Common myeloid progenitor, CD34-positive (primary cell): ENCODE measurements at regions not wholly inside any gene's neighbourhood (a gene's known extent, or its start where the extent isn't known, plus 50 kb on each side); places are given as distances from the start of the nearest gene placed in this dataset.

Source experiments
- CTCF ChIA-PET: fragments of 350-600 bp; sonication (Branson Sonifier 250); formaldehyde crosslinking; loops from one replicate; lab custom pipeline; 2021; ENCODE audit warnings: antibody characterized with exemption; lab: Charles Lee
- POLR2A ChIA-PET: fragments of 350-600 bp; sonication (Branson Sonifier 250); formaldehyde crosslinking; loops from one replicate; lab custom pipeline; 2021; ENCODE audit warnings: antibody characterized with exemption; lab: Charles Lee
- DNase-seq, 3 donors: peaks; one replicate each; pipeline versions ENCODE4 v3.0.0 to v3.0.0-alpha.2; 2013
- H3K27ac ChIP-seq, 2 experiments: 1 replicate in 1 of 2; 2 replicates in 1 of 2; pipeline ENCODE4 v1.7.0; 2013; ENCODE audit warnings: inconsistent platforms in 2 of 2, low read length in 2 of 2, mild to moderate bottlenecking in 2 of 2, low read depth in 1 of 2, moderate library complexity in 1 of 2; ENCODE audit not compliant: severe bottlenecking in 2 of 2, insufficient read depth in 1 of 2, poor library complexity in 1 of 2
- H3K27me3 ChIP-seq, 5 experiments: replicated peaks in 2 of 5; 1 replicate in 3 of 5; 2 replicates in 2 of 5; pipeline versions ENCODE4 v1.6.1 to v1.7.0; 2013; ENCODE audit warnings: low read length in 4 of 5, mild to moderate bottlenecking in 2 of 5, moderate library complexity in 2 of 5, inconsistent platforms in 1 of 5; ENCODE audit not compliant: insufficient read depth in 5 of 5, control insufficient read depth in 4 of 5
- H3K36me3 ChIP-seq, 4 experiments: 1 replicate in 2 of 4; 2 replicates in 2 of 4; pipeline versions ENCODE4 v1.6.1 to v1.7.0; 2013; ENCODE audit warnings: low read length in 3 of 4, control low read depth in 1 of 4, mild to moderate bottlenecking in 1 of 4; ENCODE audit not compliant: control insufficient read depth in 4 of 4, insufficient read depth in 4 of 4
- H3K4me1 ChIP-seq, 4 experiments: 1 replicate in 3 of 4; 2 replicates in 1 of 4; pipeline versions ENCODE4 v1.6.1 to v1.7.1; 2013; ENCODE audit warnings: low read length in 3 of 4, mild to moderate bottlenecking in 3 of 4, control low read depth in 1 of 4, inconsistent platforms in 1 of 4, moderate library complexity in 1 of 4; ENCODE audit not compliant: control insufficient read depth in 4 of 4, insufficient read depth in 4 of 4; ENCODE audit errors: control extremely low read depth in 1 of 4
- H3K4me3 ChIP-seq, 7 experiments: 1 replicate in 4 of 7; 2 replicates in 3 of 7; pipeline versions ENCODE4 v1.5.1 to v1.7.0; 2013; ENCODE audit warnings: mild to moderate bottlenecking in 7 of 7, low read length in 6 of 7, moderate library complexity in 6 of 7, inconsistent platforms in 2 of 7, low read depth in 2 of 7, control low read depth in 1 of 7; ENCODE audit not compliant: insufficient read depth in 4 of 7, control insufficient read depth in 1 of 7; ENCODE audit errors: extremely low read depth in 1 of 7
- H3K9me3 ChIP-seq, 5 experiments: 1 replicate in 4 of 5; 2 replicates in 1 of 5; pipeline versions ENCODE4 v1.6.1 to v1.7.1; 2013; ENCODE audit warnings: low read length in 4 of 5, mild to moderate bottlenecking in 2 of 5, inconsistent platforms in 1 of 5, low read depth in 1 of 5, moderate library complexity in 1 of 5; ENCODE audit not compliant: control insufficient read depth in 4 of 5, insufficient read depth in 2 of 5; ENCODE audit errors: control extremely low read depth in 1 of 5
- WGBS: methylation state at CpG from one replicate; pipeline ENCODE4 v1.1.5; 2013; ENCODE audit not compliant: insufficient coverage; 5-methylcytosine and 5-hydroxymethylcytosine counted together

DNA sequence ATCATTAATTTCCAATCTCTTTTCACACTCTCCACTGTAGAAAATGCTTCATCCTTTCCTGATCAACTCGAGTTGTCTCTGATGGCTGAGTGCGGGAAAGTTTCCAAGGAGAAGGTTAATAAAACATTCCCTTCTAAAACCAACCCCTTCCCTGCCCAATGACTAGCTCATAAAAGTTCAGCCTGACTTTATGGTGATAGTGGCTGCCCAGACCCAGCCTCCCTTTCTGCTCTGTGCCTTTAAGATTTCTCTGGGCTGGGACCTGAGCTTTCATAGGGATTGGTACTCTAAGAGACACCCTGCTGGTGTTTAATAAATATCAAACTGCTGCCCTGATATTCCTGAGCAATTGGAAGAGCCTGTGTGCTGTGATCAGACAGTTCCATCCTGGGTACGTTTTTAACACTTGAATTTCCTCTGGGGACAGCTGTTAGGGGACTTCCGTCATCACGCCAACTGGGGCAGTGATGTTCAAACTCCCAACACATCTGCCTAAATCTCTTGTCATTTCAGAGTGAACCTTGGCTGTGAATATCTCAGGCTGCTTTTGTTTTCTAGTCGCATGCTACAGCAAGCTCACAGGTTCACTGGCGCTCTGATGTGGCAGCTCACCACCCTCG lies 195.0 kb upstream of the KIRREL3 start:
- POLR2A ChIA-PET: no interaction called here
- Histone ChIP-seq H3K4me1 (no peaks in the 10 kb centered on the region), H3K36me3 (no peaks in the 10 kb centered on the region), H3K4me3 (no peak overlapping the region), H3K27me3 (peaks cover 0 to 8% (median 4%) of the 10 kb centered on the region in 5 experiments), H3K27ac (no peak overlapping the region), H3K9me3 (no peaks in the 10 kb centered on the region)
- CTCF ChIA-PET: no interaction called here
- WGBS: 76% methylated on average over 8 of the region's 8 CpGs
- DNase-seq: no peak

DNA sequence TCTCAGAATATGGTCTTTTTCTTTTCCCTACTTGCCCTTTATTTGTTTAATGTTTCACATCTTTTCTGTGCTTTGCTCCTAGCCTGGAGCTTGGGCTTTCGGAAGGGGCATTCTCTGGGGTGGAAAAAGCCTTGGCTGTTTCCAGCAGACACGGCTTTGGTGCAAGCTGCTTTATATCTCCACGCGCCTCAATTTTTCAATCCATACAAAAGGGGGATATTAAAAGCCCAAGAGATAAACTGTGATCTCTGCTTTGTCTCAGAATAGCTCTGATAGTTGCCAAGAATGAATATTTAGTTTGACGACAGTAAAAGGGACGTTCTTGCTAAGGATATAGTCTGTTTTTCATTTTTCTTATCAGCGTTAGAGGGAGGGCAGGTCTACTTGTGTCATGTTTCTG lies 194.0 kb upstream of the KIRREL3 start:
- H3K27me3 ChIP-seq: peaks cover 0 to 12% (median 4%) of the 10 kb centered on the region in 5 experiments
- CTCF ChIA-PET: no interaction called here
- H3K36me3 ChIP-seq: no peaks in the 10 kb centered on the region
- no peak for DNase-seq
- no peak overlapping the region for H3K4me3 ChIP-seq
- no peak overlapping the region for H3K27ac ChIP-seq
- no peaks in the 10 kb centered on the region for H3K4me1 ChIP-seq
- no peaks in the 10 kb centered on the region for H3K9me3 ChIP-seq
- WGBS: 90% methylated on average over 6 of the region's 7 CpGs
- POLR2A ChIA-PET: no interaction called here

DNA sequence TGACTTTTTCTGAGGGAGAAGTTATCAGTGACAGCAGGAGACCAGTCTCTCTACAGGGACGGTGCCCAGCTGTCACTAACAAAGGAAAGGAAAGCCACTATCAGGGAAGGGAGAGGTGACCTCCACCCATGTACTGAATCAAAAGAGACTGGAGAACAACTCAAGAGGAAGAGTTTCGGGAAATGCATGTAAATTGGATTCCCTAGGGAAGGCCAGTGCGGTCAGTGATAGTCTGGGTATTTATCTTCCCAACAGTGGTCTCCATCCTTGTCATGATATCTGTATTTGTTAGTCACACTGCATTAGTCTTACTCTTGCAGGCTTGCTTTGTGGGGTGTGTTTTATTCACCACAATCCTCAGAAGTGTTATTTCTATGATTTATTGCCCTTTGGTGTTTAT lies 193.4 kb upstream of the KIRREL3 start:
- Histone ChIP-seq H3K27ac (no peak overlapping the region), H3K4me1 (no peaks in the 10 kb centered on the region), H3K9me3 (no peaks in the 10 kb centered on the region), H3K27me3 (peaks cover 0 to 14% (median 4%) of the 10 kb centered on the region in 5 experiments), H3K36me3 (no peaks in the 10 kb centered on the region), H3K4me3 (no peak overlapping the region)
- ChIA-PET POLR2A (no interaction called here), CTCF (no interaction called here)
- 83% methylated on average over 3 of the region's 3 CpGs for whole genome bisulfite sequencing
- no peak for DNase-seq

DNA sequence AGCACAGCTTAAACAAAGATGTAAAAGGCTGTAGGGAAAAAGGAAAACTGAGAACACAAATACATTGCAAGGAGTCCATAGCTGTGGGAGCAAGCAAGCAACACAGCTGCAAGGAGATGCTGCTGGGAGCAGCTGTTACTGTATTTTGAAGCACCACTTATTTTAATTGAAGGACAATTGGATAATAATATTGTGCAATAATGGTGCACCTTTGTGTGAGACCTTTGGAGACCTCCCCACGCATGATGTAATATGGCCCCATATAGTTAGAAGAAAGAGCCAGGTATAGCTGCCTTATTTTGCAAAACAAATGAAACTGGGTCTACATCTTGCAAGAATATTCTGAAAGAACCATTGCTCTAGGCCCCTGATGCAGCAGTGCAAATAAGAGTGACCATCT lies 191.1 kb upstream of the KIRREL3 start:
- peaks cover 0 to 14% (median 4%) of the 10 kb centered on the region in 5 experiments for H3K27me3 ChIP-seq
- CTCF ChIA-PET: interaction anchor here (1.2 to 1.6 kb wide), 2 partner anchors 9 to 14 kb away, joined by 3 to 4 read pairs; no protein-coding TSS in a partner anchor
- no peak overlapping the region for H3K27ac ChIP-seq
- no peaks in the 10 kb centered on the region for H3K36me3 ChIP-seq
- no peaks in the 10 kb centered on the region for H3K4me1 ChIP-seq
- H3K9me3 ChIP-seq: no peaks in the 10 kb centered on the region
- POLR2A ChIA-PET: no interaction called here
- WGBS: 100% methylated on average over 1 of the region's 1 CpG
- H3K4me3 ChIP-seq: no peak overlapping the region
- no peak for DNase-seq

DNA sequence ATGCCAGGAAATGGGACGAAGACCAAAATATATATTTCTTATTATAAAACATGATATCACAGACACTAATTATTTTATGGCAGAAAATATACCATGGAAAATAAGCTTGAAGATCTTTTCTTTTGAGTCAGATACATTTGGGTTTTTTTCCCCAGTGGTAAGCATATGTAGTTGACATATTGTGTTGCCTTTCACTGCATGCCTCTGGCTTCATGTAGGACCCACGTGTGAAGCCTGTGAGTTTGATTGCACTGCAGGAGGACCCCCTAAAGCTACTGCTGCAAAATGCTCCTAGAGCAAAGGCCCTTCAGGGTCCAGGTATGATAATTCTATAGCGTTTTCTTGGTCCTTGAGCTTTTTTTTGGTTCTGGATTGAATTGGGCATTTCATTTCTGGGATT lies 190.7 kb upstream of the KIRREL3 start:
- ChIA-PET POLR2A (no interaction called here), CTCF (interaction anchor here (1.2 kb wide), 1 partner anchor 10 kb away, joined by 3 read pairs; no protein-coding TSS in a partner anchor)
- no peak for DNase-seq
- Histone ChIP-seq H3K36me3 (no peaks in the 10 kb centered on the region), H3K27ac (no peak overlapping the region), H3K4me3 (no peak overlapping the region), H3K9me3 (no peaks in the 10 kb centered on the region), H3K4me1 (no peaks in the 10 kb centered on the region), H3K27me3 (peaks cover 0 to 14% (median 3%) of the 10 kb centered on the region in 5 experiments)
- 74% methylated on average over 2 of the region's 3 CpGs for WGBS

DNA sequence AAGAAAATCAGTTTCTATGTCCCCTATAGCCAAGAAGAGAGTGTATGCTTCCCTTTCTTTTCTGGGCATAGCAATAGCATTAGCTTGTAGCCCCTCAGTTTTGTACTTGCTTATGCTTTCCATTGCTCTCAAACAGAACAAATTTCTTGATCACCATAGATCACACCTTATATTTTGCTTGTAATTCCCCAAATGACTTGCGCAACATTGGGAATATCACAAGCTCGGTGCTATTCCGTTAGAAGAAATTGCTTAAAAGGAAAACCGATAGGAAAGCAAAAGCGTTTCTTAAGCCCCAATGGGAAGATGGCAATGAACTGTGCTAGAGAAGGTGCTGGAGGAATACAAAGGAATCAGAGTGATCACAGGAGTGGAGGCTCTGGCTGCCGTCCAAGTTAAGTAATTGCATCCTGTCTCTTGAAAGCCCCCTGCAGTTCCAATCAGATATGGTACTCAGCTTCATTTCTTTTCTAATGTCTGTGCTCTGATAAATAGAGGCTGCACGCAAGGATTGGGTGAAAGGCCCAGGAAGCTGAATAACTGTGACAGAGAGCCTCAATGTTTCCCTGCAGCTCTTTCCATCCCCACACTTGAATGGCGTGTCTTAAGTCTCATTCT lies 182.1 kb upstream of the KIRREL3 start:
- ChIA-PET POLR2A (no interaction called here), CTCF (no interaction called here)

DNA sequence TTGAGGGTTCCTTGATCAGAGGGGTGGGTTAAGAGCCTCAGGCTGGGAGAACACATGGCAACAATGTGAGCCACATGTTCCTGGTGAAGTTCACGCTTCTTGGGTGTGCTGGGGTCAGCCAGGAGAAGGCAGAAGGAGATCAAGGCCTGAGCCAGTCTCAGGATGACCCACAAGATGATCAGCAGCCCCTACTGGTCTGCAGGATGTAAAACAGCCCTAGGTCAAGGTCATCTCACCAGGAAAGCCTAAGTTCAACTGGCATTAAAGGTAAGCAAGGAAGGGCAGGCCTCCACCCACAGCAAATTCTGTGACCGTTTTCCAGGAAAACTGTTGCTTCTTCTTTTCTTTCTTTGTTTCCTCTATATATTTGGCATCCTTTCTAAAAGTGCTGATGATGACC lies 156.7 kb upstream of the KIRREL3 start:
- Histone ChIP-seq H3K27ac (no peak overlapping the region), H3K36me3 (no peaks in the 10 kb centered on the region), H3K27me3 (peaks cover 0 to 5% (median 2%) of the 10 kb centered on the region in 5 experiments), H3K4me3 (no peak overlapping the region), H3K4me1 (no peaks in the 10 kb centered on the region), H3K9me3 (no peaks in the 10 kb centered on the region)
- ChIA-PET CTCF (no interaction called here), POLR2A (no interaction called here)
- no peak for DNase-seq
- 92% methylated on average over 2 of the region's 2 CpGs for WGBS

More for the DNA sequence above, 182.1 kb upstream of the KIRREL3 start:
- DNase-seq: no peak
- Histone ChIP-seq H3K9me3 (no peaks in the 10 kb centered on the region), H3K27ac (no peak overlapping the region), H3K27me3 (peaks cover 0 to 5% (median 0%) of the 10 kb centered on the region in 5 experiments), H3K4me3 (no peak overlapping the region), H3K4me1 (no peaks in the 10 kb centered on the region), H3K36me3 (no peaks in the 10 kb centered on the region)
- WGBS: 89% methylated on average over 8 of the region's 8 CpGs
